ENCODE measurements at regions not wholly inside any gene's neighbourhood (a gene's known extent, or its start where the extent isn't known, plus 50 kb on each side); places are given as distances from the start of the nearest gene placed in this dataset.

DNA sequence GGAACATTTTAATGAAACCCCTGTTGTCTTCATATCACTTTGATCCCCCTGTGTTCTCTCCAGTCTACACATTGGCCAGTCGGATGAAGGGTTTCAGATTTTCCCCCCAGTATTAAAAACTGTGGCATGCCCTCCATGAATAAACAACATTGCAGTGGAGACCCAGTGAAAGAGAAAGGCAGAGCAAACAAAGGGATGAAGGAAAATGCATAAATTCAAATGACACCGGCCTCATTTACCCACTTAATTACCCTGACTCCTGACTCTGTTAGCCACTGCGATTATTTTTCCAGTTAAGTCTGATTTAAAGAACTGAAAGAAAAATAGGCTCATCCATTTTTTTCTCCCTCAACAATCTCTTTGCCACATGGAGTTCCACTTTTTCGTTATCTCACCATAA lies 569.2 kb downstream of the TFAP2B start:
- TF ChIP-seq, protein P1, sequence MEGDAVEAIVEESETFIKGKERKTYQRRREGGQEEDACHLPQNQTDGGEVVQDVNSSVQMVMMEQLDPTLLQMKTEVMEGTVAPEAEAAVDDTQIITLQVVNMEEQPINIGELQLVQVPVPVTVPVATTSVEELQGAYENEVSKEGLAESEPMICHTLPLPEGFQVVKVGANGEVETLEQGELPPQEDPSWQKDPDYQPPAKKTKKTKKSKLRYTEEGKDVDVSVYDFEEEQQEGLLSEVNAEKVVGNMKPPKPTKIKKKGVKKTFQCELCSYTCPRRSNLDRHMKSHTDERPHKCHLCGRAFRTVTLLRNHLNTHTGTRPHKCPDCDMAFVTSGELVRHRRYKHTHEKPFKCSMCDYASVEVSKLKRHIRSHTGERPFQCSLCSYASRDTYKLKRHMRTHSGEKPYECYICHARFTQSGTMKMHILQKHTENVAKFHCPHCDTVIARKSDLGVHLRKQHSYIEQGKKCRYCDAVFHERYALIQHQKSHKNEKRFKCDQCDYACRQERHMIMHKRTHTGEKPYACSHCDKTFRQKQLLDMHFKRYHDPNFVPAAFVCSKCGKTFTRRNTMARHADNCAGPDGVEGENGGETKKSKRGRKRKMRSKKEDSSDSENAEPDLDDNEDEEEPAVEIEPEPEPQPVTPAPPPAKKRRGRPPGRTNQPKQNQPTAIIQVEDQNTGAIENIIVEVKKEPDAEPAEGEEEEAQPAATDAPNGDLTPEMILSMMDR (IDR thresholded peaks at IDR 0.05; ENCODE audit: insufficient read depth, low read length, poor library complexity, severe bottlenecking) = no peak
- no peak for TF ChIP-seq EZH2phosphoT487 (conservative IDR thresholded peaks at IDR 0.05; ENCODE audit: low read length)
